Medulla oblongata (tissue), 1 donor: ENCODE measurements at regions not wholly inside any gene's neighbourhood (a gene's known extent, or its start where the extent isn't known, plus 50 kb on each side); places are given as distances from the start of the nearest gene placed in this dataset.
"Not testable (repeated sequence)": the region's sequence is repeated elsewhere in the genome, so short reads cannot be mapped to it uniquely, and the experiment has no call there.

Source experiments
- DNase-seq: peaks from one replicate; pipeline ENCODE4 v3.0.0-alpha.2; 2015; ENCODE audit errors: extremely low spot score

GRCh38 chr4:31016322-31017061 is 296.3 kb downstream of the PCDH7 start:
- DNase-seq = no peak

DNA sequence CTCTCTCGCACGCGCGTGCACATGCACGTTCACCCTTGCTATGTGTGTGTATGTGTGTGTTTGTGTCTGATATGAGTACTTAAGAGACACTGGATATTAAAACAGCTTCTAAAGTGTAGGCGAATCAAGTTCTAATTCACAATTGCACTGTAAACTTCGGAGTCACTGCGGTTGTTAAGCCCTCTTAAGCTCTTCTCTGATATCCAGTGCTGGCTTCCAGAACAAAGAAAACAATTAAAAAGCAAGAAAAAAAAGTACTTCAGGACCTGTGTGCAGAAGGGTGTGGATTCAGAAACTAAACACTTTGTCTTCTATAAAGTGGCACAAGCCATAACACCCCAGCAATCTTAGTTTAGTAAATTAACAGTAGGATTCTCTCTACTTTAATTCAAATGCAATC is 300.2 kb downstream of the PCDH7 start:
- DNase-seq = no peak

GRCh38 chr4:31021008-31021407 is 300.8 kb downstream of the PCDH7 start:
- no peak for DNase-seq

GRCh38 chr4:31022702-31023101 is 302.5 kb downstream of the PCDH7 start:
- DNase-seq = no peak

GRCh38 chr4:31023109-31023508 is 302.9 kb downstream of the PCDH7 start:
- DNase-seq = no peak

DNA sequence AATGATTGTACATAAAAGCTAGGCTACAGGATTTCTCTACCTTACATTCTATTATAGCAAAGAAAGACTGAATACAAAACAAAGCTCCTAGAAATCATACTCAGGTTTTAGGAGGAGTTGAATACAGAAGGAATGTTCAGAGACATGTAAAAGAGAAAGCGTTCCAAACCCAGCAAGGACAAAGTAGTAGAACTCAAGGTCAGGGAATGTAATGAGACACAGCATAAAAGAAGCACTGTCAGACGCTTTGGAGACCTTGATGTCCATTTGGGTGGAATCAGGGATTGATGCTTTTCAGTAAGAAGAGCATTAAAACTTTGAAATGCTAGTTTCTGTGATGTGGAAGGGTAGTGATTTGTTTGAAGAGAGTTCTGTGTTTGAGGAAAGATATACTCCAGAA is 303.6 kb downstream of the PCDH7 start:
- no peak for DNase-seq

DNA sequence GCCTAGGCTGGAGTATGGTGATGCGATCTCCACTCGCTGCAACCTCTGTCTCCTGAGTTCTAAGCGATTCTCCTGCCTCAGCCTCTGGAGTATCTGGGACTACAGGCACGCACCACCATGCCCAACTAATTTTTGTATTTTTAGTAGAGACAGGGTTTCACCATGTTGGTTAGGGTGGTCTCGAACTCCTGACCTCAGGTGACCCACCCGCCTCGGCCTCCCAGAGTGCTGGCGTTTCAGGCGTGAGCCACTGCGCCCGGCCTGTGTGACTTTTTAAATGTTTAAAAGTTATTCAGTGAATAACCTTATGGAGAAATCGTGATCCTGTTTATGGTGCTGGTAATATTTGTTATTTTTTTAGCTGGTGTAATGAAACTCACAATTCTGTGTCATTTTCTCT is 304.6 kb downstream of the PCDH7 start:
- not testable (repeated sequence) for DNase-seq

- DNase-seq = no peak
These were observed 306.1 kb downstream of the PCDH7 start for GRCh38 chr4:31026256-31026655.

- no peak for DNase-seq
These were observed 314.4 kb downstream of the PCDH7 start for GRCh38 chr4:31034550-31034949.

DNA sequence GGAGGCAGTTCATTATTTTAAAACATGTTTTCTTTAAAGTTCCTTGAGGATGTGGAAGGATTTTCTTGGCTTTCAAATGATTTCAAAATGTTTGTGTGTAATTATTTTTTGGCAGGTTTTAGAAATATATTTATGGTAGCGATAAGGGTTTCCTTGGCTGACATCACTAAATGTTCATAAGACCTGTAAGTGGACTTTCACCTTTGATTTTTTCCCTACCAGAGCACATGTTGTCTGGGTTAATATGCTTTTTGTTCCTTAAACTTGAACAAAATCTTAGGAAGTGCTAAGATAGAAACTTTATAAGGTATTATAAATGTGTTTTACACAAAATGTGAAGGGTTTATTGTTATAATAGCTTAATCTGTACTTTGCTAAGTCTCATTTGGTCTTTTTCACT is 315.6 kb downstream of the PCDH7 start:
- DNase-seq = no peak

DNA sequence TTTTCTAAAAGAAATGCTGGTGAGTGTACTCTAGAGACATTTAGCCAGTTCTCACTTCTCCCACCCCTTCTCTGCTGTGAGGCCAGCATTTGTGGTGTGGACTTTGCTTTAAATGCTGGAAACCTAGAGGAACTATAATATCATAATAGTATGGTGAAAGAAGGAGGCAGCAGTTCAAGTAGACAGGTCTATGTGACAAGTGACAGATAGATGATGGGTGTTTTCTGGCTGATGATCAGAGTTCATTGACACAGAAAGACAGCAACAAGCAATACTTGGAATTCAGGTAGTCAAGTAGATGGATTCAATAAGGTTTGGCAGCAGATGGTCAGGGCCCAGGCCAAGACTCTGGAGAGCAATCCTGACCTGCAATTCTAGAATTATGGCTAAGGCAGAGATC is 317.5 kb downstream of the PCDH7 start:
- DNase-seq = no peak

- no peak for DNase-seq
These were observed 319.2 kb downstream of the PCDH7 start for GRCh38 chr4:31039382-31039781.

GRCh38 chr4:31040106-31040505 is 319.9 kb downstream of the PCDH7 start:
- DNase-seq = no peak

GRCh38 chr4:31041385-31041784 is 321.2 kb downstream of the PCDH7 start:
- DNase-seq = no peak

GRCh38 chr4:31041853-31042252 is 321.7 kb downstream of the PCDH7 start:
- DNase-seq = no peak

- DNase-seq = no peak
These were observed 323.4 kb downstream of the PCDH7 start for GRCh38 chr4:31043382-31044062.

DNA sequence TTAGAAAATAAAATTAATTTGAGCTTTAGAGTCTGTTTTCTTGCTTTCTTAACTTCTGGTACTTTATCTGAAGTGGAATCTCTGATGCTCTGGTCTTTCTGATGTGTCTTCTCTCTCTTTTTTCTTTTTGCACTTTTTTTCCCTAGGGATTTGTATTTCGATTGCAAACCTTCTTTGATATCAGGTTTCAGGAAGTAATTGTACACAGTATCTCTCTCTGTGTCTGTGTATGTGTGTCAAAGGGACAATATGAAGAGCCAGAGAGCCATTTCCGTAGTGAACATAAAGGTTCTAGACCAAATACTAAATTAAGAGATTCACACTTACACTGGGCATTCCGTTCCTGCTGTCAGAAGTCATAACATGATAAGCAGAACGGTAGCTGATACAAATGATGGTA is 325.0 kb downstream of the PCDH7 start:
- no peak for DNase-seq

DNA sequence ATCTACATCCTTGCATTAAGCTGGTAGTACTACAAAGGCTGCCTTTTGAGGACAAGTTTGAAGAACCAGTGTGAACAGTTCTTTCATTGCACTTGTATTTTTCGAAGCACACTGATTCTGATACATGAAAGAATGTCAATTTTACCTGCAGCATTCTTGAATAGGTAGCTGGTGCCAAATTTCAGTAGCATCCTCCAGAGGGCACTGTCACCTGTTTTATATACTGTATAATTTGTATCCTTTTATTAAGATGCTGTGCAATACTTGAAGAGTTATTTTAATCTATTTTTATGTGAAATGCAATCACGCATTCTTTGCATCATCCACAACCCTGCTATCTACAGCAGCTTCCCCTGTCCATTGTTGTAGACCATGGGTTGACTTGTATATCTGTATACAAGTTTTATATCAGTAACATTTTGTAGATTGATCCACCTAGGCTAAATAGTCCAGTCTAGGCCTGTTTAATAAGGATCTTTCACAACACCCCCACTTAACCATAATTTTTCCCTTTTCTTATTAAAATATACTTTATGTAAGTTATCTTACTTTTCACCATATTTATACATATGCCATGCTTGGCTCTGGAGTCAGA is 325.7 kb downstream of the PCDH7 start:
- DNase-seq = no peak

DNA sequence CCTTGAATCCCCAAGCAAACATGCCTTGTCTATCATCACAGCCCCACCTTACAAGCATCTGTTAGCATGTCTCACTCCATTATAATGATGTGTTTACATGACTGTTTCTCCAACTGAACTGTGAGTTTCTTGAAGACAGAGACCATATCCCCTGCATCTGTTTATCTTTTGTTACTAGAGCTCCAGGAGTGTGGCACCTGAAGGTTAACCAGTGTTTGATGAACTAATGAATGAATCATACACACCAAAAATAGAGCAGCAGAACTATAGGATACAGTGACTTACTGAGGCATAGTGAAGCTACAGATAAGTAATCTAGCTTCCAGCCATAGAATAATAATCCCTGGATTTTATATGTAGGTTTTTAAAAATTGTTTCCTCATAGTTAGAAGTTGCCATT is 331.0 kb downstream of the PCDH7 start:
- DNase-seq = no peak

DNA sequence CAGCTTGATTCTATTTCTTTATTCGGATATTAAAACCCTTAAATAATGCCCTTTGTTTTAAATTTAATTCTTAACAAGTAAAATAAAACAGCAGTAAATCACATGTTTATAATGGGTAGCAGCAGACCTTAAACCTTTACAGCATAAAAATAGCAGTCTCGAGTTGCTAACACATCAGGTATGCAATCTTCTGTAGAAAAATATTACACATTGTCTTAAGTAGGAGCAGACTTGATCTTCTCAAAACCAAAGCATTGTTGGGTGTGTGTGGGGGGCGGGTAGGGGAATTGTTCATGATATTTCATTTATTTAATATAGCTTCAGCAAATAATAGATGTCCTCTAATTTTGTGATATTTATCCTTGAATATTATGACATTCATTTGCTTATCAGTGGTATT is 331.4 kb downstream of the PCDH7 start:
- DNase-seq = no peak

DNA sequence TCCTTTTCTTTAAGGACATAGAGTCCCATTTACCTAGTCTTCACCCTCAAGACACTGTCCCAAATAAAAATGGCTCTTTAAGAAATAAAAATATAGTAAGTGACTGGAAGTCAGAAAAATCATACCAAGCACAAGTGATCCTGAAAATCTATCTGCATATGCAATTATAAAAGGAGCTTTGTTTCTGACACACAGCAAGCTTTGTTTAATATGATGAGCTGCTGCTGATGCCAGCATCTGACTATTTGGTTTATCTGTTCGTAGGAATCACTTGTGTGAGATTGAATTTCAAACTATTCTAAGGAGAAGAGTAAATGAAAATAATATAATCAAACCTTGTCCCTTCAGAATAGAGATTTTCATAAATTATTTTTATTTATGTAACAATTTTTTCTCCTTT is 332.4 kb downstream of the PCDH7 start:
- DNase-seq = peak; percentile 47

- DNase-seq = no peak
These were observed 333.3 kb downstream of the PCDH7 start for GRCh38 chr4:31053451-31053850.

- DNase-seq = no peak
These were observed 334.1 kb downstream of the PCDH7 start for GRCh38 chr4:31054295-31054694.
